HUES64 (cell line): ENCODE measurements at regions not wholly inside any gene's neighbourhood (a gene's known extent, or its start where the extent isn't known, plus 50 kb on each side); places are given as distances from the start of the nearest gene placed in this dataset.

Experiments used
- H3K27ac ChIP-seq: 2 replicates; pipeline ENCODE4 v1.7.0; 2013; ENCODE audit warnings: low read depth, low read length, inconsistent platforms
- H3K27me3 ChIP-seq: 2 replicates; pipeline ENCODE4 v1.6.1; 2013; ENCODE audit warnings: mild to moderate bottlenecking, low read length; ENCODE audit not compliant: insufficient read depth
- H3K36me3 ChIP-seq: 2 replicates; pipeline ENCODE4 v1.6.1; 2013; ENCODE audit warnings: mild to moderate bottlenecking, low read length; ENCODE audit not compliant: insufficient read depth
- H3K4me1 ChIP-seq: 2 replicates; pipeline ENCODE4 v1.6.1; 2013; ENCODE audit warnings: mild to moderate bottlenecking, low read length, moderate library complexity; ENCODE audit not compliant: insufficient read depth
- H3K4me3 ChIP-seq: 2 replicates; pipeline ENCODE4 v1.5.1; 2013; ENCODE audit warnings: mild to moderate bottlenecking, low read length, moderate library complexity
- H3K9ac ChIP-seq: 2 replicates; pipeline ENCODE4 v1.6.1; 2013; ENCODE audit warnings: mild to moderate bottlenecking, low read depth, low read length
- H3K9me3 ChIP-seq: 2 replicates; pipeline ENCODE4 v1.6.1; 2013; ENCODE audit warnings: low read depth, low read length; ENCODE audit not compliant: insufficient read depth
- WGBS: fragments of 150-250, 120-280 bp; methylation state at CpG from one replicate; pipeline ENCODE4 v1.1.7; 2013; ENCODE audit warnings: missing lambda C conversion rate; 5-methylcytosine and 5-hydroxymethylcytosine counted together

GRCh38 chr2:105150231-105150630 is 91.3 kb upstream of the GPR45 start:
- Histone ChIP-seq H3K4me3 (no peak overlapping the region), H3K9me3 (no peaks in the 10 kb centered on the region), H3K27me3 (peaks cover 2% of the 10 kb centered on the region; the same call in 1 of the 2 replicates), H3K9ac (no peak overlapping the region), H3K4me1 (no peaks in the 10 kb centered on the region), H3K27ac (no peak overlapping the region), H3K36me3 (no peaks in the 10 kb centered on the region)
- WGBS: 92% methylated on average over 3 of the region's 3 CpGs

GRCh38 chr2:105154119-105154818 is 87.3 kb upstream of the GPR45 start:
- Histone ChIP-seq H3K4me1 (no peaks in the 10 kb centered on the region), H3K4me3 (no peak overlapping the region), H3K27ac (no peak overlapping the region), H3K9me3 (peaks cover 6% of the 10 kb centered on the region), H3K9ac (no peak overlapping the region), H3K36me3 (no peaks in the 10 kb centered on the region), H3K27me3 (no peaks in the 10 kb centered on the region)
- 84% methylated on average over 4 of the region's 5 CpGs for WGBS

- no peaks in the 10 kb centered on the region for H3K4me1 ChIP-seq
- no peak overlapping the region for H3K4me3 ChIP-seq
- WGBS: 89% methylated on average over 2 of the region's 2 CpGs
- no peak overlapping the region for H3K27ac ChIP-seq
- H3K27me3 ChIP-seq: no peaks in the 10 kb centered on the region
- H3K9ac ChIP-seq: no peak overlapping the region
- H3K9me3 ChIP-seq: peaks cover 6% of the 10 kb centered on the region
- no peaks in the 10 kb centered on the region for H3K36me3 ChIP-seq
Observed at GRCh38 chr2:105156166-105156565, 85.4 kb upstream of the GPR45 start.

- Histone ChIP-seq H3K9me3 (peaks cover 11% of the 10 kb centered on the region), H3K4me1 (no peaks in the 10 kb centered on the region), H3K9ac (no peak overlapping the region), H3K27ac (no peak overlapping the region), H3K36me3 (no peaks in the 10 kb centered on the region), H3K4me3 (no peak overlapping the region), H3K27me3 (no peaks in the 10 kb centered on the region)
Observed at GRCh38 chr2:105158002-105158401, 83.5 kb upstream of the GPR45 start.

- Histone ChIP-seq H3K4me3 (no peak overlapping the region), H3K9ac (no peak overlapping the region), H3K36me3 (no peaks in the 10 kb centered on the region), H3K27ac (no peak overlapping the region), H3K4me1 (peaks cover 17% of the 10 kb centered on the region), H3K9me3 (0 out of 2 replicates have a peak, but pooled peaks cover 5% of the 10 kb centered on the region), H3K27me3 (peaks cover 8% of the 10 kb centered on the region; the same call in 1 of the 2 replicates)
- 10% methylated on average over 1 of the region's 2 CpGs for WGBS
Observed at GRCh38 chr2:105166688-105167087, 74.9 kb upstream of the GPR45 start.

- peaks cover 17% of the 10 kb centered on the region for H3K4me1 ChIP-seq
- H3K9me3 ChIP-seq: no peaks in the 10 kb centered on the region
- peaks cover 8% of the 10 kb centered on the region for H3K27me3 ChIP-seq
- H3K9ac ChIP-seq: no peak overlapping the region
- H3K27ac ChIP-seq: no peak overlapping the region
- H3K36me3 ChIP-seq: no peaks in the 10 kb centered on the region
- H3K4me3 ChIP-seq: no peak overlapping the region
- WGBS: 88% methylated on average over 5 of the region's 5 CpGs
Observed at GRCh38 chr2:105168543-105168942, 73.0 kb upstream of the GPR45 start.

GRCh38 chr2:105175231-105175630 is 66.3 kb upstream of the GPR45 start:
- 71% methylated on average over 4 of the region's 4 CpGs for WGBS
- Histone ChIP-seq H3K9ac (no peak overlapping the region), H3K9me3 (no peaks in the 10 kb centered on the region), H3K27me3 (peaks cover 47% of the 10 kb centered on the region), H3K36me3 (no peaks in the 10 kb centered on the region), H3K4me1 (peaks cover 17% of the 10 kb centered on the region), H3K4me3 (no peak overlapping the region), H3K27ac (no peak overlapping the region)

GRCh38 chr2:105176429-105176828 is 65.1 kb upstream of the GPR45 start:
- H3K4me3 ChIP-seq: no peak overlapping the region
- no peaks in the 10 kb centered on the region for H3K9me3 ChIP-seq
- no peaks in the 10 kb centered on the region for H3K36me3 ChIP-seq
- no peak overlapping the region for H3K27ac ChIP-seq
- H3K4me1 ChIP-seq: peaks cover 27% of the 10 kb centered on the region
- H3K9ac ChIP-seq: no peak overlapping the region
- H3K27me3 ChIP-seq: peaks cover 47% of the 10 kb centered on the region
- 81% methylated on average over 10 of the region's 10 CpGs for WGBS

GRCh38 chr2:105177008-105177407 is 64.5 kb upstream of the GPR45 start:
- WGBS: 73% methylated on average over 2 of the region's 2 CpGs
- Histone ChIP-seq H3K4me3 (no peak overlapping the region), H3K27ac (no peak overlapping the region)

GRCh38 chr2:105177536-105178254 is 63.8 kb upstream of the GPR45 start:
- no peak overlapping the region; the same call in 1 of the 2 replicates for H3K27ac ChIP-seq

More at GRCh38 chr2:105177008-105177407, 64.5 kb upstream of the GPR45 start:
- peaks cover 30% of the 10 kb centered on the region for H3K4me1 ChIP-seq
- H3K36me3 ChIP-seq: no peaks in the 10 kb centered on the region
- no peak overlapping the region for H3K9ac ChIP-seq
- H3K27me3 ChIP-seq: peaks cover 47% of the 10 kb centered on the region
- no peaks in the 10 kb centered on the region for H3K9me3 ChIP-seq

GRCh38 chr2:105179469-105180372 is 61.8 kb upstream of the GPR45 start:
- peaks cover 41% of the 10 kb centered on the region for H3K27me3 ChIP-seq
- H3K4me3 ChIP-seq: no peak overlapping the region
- no peak overlapping the region for H3K9ac ChIP-seq
- H3K27ac ChIP-seq: no peak overlapping the region; the same call in 1 of the 2 replicates
- H3K36me3 ChIP-seq: no peaks in the 10 kb centered on the region
- no peaks in the 10 kb centered on the region for H3K9me3 ChIP-seq
- 85% methylated on average over 14 of the region's 15 CpGs for WGBS
- H3K4me1 ChIP-seq: peaks cover 30% of the 10 kb centered on the region

More at GRCh38 chr2:105177536-105178254, 63.8 kb upstream of the GPR45 start:
- no peak overlapping the region for H3K9ac ChIP-seq
- no peaks in the 10 kb centered on the region for H3K36me3 ChIP-seq
- WGBS: 23% methylated on average over 9 of the region's 12 CpGs
- peaks cover 47% of the 10 kb centered on the region for H3K27me3 ChIP-seq
- no peak overlapping the region for H3K4me3 ChIP-seq
- H3K9me3 ChIP-seq: no peaks in the 10 kb centered on the region
- peaks cover 30% of the 10 kb centered on the region for H3K4me1 ChIP-seq
